ENCODE measurements at regions not wholly inside any gene's neighbourhood (a gene's known extent, or its start where the extent isn't known, plus 50 kb on each side); places are given as distances from the start of the nearest gene placed in this dataset.

GRCh38 chr6:8588176-8588575, 152.8 kb upstream of the SLC35B3 start:
- no peak for TF ChIP-seq CTCF (IDR thresholded peaks at IDR 0.05; ENCODE audit: insufficient read depth, missing control alignments)
- no peak for FAIRE-seq

GRCh38 chr6:8583291-8583690, 147.9 kb upstream of the SLC35B3 start:
- no peak for DNase-seq (ENCODE audit: insufficient read length, low spot score)
- FAIRE-seq: no peak
- no peak for TF ChIP-seq CTCF (IDR thresholded peaks at IDR 0.05; ENCODE audit: insufficient read depth, missing control alignments)

More at GRCh38 chr6:8588176-8588575, 152.8 kb upstream of the SLC35B3 start:
- DNase-seq (ENCODE audit: insufficient read length, low spot score): no peak

GRCh38 chr6:8579372-8579771, 144.0 kb upstream of the SLC35B3 start:
- TF ChIP-seq CTCF (IDR thresholded peaks at IDR 0.05; ENCODE audit: insufficient read depth, missing control alignments): no peak
- FAIRE-seq: no peak

GRCh38 chr6:8578006-8578405, 142.7 kb upstream of the SLC35B3 start:
- no peak for FAIRE-seq
- no peak for DNase-seq (ENCODE audit: insufficient read length, low spot score)

More at GRCh38 chr6:8579372-8579771, 144.0 kb upstream of the SLC35B3 start:
- no peak for DNase-seq (ENCODE audit: insufficient read length, low spot score)

GRCh38 chr6:8574749-8575468, 139.6 kb upstream of the SLC35B3 start:
- no peak for FAIRE-seq
- DNase-seq (ENCODE audit: insufficient read length, low spot score): no peak
- no peak for TF ChIP-seq CTCF (IDR thresholded peaks at IDR 0.05; ENCODE audit: insufficient read depth, missing control alignments)

More at GRCh38 chr6:8578006-8578405, 142.7 kb upstream of the SLC35B3 start:
- no peak for TF ChIP-seq CTCF (IDR thresholded peaks at IDR 0.05; ENCODE audit: insufficient read depth, missing control alignments)

GRCh38 chr6:8574311-8574710, 139.0 kb upstream of the SLC35B3 start:
- no peak for DNase-seq (ENCODE audit: insufficient read length, low spot score)
- FAIRE-seq: no peak
- no peak for TF ChIP-seq CTCF (IDR thresholded peaks at IDR 0.05; ENCODE audit: insufficient read depth, missing control alignments)

- no peak for TF ChIP-seq CTCF (IDR thresholded peaks at IDR 0.05; ENCODE audit: insufficient read depth, missing control alignments)
- DNase-seq (ENCODE audit: insufficient read length, low spot score) (no peak), FAIRE-seq (no peak)
Observed at GRCh38 chr6:8570256-8570920, 135.0 kb upstream of the SLC35B3 start.

All from D721Med (cell line).